Cardiac fibroblast (primary cell): ENCODE measurements at regions not wholly inside any gene's neighbourhood (a gene's known extent, or its start where the extent isn't known, plus 50 kb on each side); places are given as distances from the start of the nearest gene placed in this dataset.
"Not testable (repeated sequence)": the region's sequence is repeated elsewhere in the genome, so short reads cannot be mapped to it uniquely, and the experiment has no call there.

Experiments
- DNase-seq, 2 donors: peaks; one replicate each; pipeline versions ENCODE4 v3.0.0 to v3.0.0-alpha.2; 2010; ENCODE audit warnings: low read depth in 2 of 2
- H3K4me3 ChIP-seq, 2 donors: replicated peaks in 1 of 2; 1 replicate in 1 of 2; 2 replicates in 1 of 2; pipeline ENCODE4 v1.5.1; 2011; ENCODE audit warnings: low read depth in 2 of 2, low read length in 2 of 2, mild to moderate bottlenecking in 2 of 2, moderate library complexity in 1 of 2
- CTCF ChIP-seq: IDR thresholded peaks from one replicate; pipeline ENCODE4 v1.5.1; 2011; ENCODE audit warnings: low read depth, mild to moderate bottlenecking, low read length, inconsistent platforms

GRCh38 chr6:120935016-120935415 lies 399.3 kb downstream of the TBC1D32 start:
- DNase-seq, result no peak
- TF ChIP-seq CTCF, result no peak
- H3K4me3 ChIP-seq, result no peak overlapping the region

- not testable (repeated sequence) for DNase-seq, H3K4me3 ChIP-seq
Measured at GRCh38 chr6:120931520-120932180, 402.6 kb downstream of the TBC1D32 start.

GRCh38 chr6:120930500-120930899 lies 403.8 kb downstream of the TBC1D32 start:
- DNase-seq, H3K4me3 ChIP-seq: not testable (repeated sequence)

- TF ChIP-seq CTCF, result no peak
- DNase-seq, result no peak
- no peak overlapping the region for H3K4me3 ChIP-seq
Measured at GRCh38 chr6:120924214-120924613, 410.1 kb downstream of the TBC1D32 start.

- TF ChIP-seq CTCF, result no peak
- no peak for DNase-seq
- no peak overlapping the region for H3K4me3 ChIP-seq
Measured at GRCh38 chr6:120918137-120918536, 416.1 kb downstream of the TBC1D32 start.

- H3K4me3 ChIP-seq, result no peak overlapping the region
- no peak for DNase-seq
- TF ChIP-seq CTCF, result no peak
Measured at GRCh38 chr6:120916844-120917243, 417.4 kb downstream of the TBC1D32 start.

- no peak for TF ChIP-seq CTCF
- H3K4me3 ChIP-seq, result no peak overlapping the region
- DNase-seq, result no peak
Measured at GRCh38 chr6:120913486-120913885, 420.8 kb downstream of the TBC1D32 start.

- no peak for TF ChIP-seq CTCF
- no peak for DNase-seq
Measured at GRCh38 chr6:120908767-120909166, 425.5 kb downstream of the TBC1D32 start.

More at GRCh38 chr6:120908767-120909166, 425.5 kb downstream of the TBC1D32 start:
- H3K4me3 ChIP-seq, result no peak overlapping the region
